DND-41 (cell line): ENCODE measurements at regions not wholly inside any gene's neighbourhood (a gene's known extent, or its start where the extent isn't known, plus 50 kb on each side); places are given as distances from the start of the nearest gene placed in this dataset.

Experiments
- CTCF ChIP-seq: IDR thresholded peaks from 2 replicates; pipeline ENCODE4 v1.5.1; 2012; ENCODE audit warnings: borderline replicate concordance, low read length, moderate library complexity, mild to moderate bottlenecking; ENCODE audit not compliant: poor library complexity, severe bottlenecking; ENCODE audit errors: extremely low read depth
- EZH2 ChIP-seq: IDR thresholded peaks from 3 replicates; pipeline ENCODE4 v1.6.1; 2012; ENCODE audit warnings: borderline replicate concordance, low read depth, mild to moderate bottlenecking, moderate library complexity, low read length, inconsistent platforms; ENCODE audit not compliant: severe bottlenecking

GRCh38 chr18:40168026-40168425, 1787.0 kb upstream of the PIK3C3 start:
- TF ChIP-seq CTCF (no peak), EZH2 (no peak)
